ENCODE measurements at regions not wholly inside any gene's neighbourhood (a gene's known extent, or its start where the extent isn't known, plus 50 kb on each side); places are given as distances from the start of the nearest gene placed in this dataset.

GRCh38 chr13:109859898-109860297 is 73.5 kb upstream of the IRS2 start:
- no peak for DNase-seq (ENCODE audit: low spot score)

GRCh38 chr13:109859216-109859835 is 72.9 kb upstream of the IRS2 start:
- no peak for DNase-seq (ENCODE audit: low spot score)

GRCh38 chr13:109858319-109858718 is 71.9 kb upstream of the IRS2 start:
- no peak for DNase-seq (ENCODE audit: low spot score)

- DNase-seq (ENCODE audit: low spot score): no peak
Observed at GRCh38 chr13:109857803-109858202, 71.4 kb upstream of the IRS2 start.

- no peak for DNase-seq (ENCODE audit: low spot score)
Observed at GRCh38 chr13:109857325-109857724, 70.9 kb upstream of the IRS2 start.

- DNase-seq (ENCODE audit: low spot score): no peak
Observed at GRCh38 chr13:109856350-109856749, 70.0 kb upstream of the IRS2 start.

- no peak for DNase-seq (ENCODE audit: low spot score)
Observed at GRCh38 chr13:109853153-109853552, 66.8 kb upstream of the IRS2 start.

- DNase-seq (ENCODE audit: low spot score): no peak
Observed at GRCh38 chr13:109846185-109846584, 59.8 kb upstream of the IRS2 start.

GRCh38 chr13:109844396-109844795 is 58.0 kb upstream of the IRS2 start:
- DNase-seq (ENCODE audit: low spot score): peak; percentile 32

GRCh38 chr13:109843695-109844094 is 57.3 kb upstream of the IRS2 start:
- no peak for DNase-seq (ENCODE audit: low spot score)

- no peak for DNase-seq (ENCODE audit: low spot score)
Observed at GRCh38 chr13:109842212-109842920, 56.0 kb upstream of the IRS2 start.

- no peak for DNase-seq (ENCODE audit: low spot score)
Observed at GRCh38 chr13:109840893-109841287, 54.5 kb upstream of the IRS2 start.

- DNase-seq (ENCODE audit: low spot score): peak; percentile 33
Observed at GRCh38 chr13:109840201-109840892, 54.0 kb upstream of the IRS2 start.

- DNase-seq (ENCODE audit: low spot score): peak; percentile 75
Observed at GRCh38 chr13:109836629-109837607, 50.5 kb upstream of the IRS2 start.
